ENCODE measurements at regions not wholly inside any gene's neighbourhood (a gene's known extent, or its start where the extent isn't known, plus 50 kb on each side); places are given as distances from the start of the nearest gene placed in this dataset.
"Not testable (repeated sequence)": the region's sequence is repeated elsewhere in the genome, so short reads cannot be mapped to it uniquely, and the experiment has no call there.

DNA sequence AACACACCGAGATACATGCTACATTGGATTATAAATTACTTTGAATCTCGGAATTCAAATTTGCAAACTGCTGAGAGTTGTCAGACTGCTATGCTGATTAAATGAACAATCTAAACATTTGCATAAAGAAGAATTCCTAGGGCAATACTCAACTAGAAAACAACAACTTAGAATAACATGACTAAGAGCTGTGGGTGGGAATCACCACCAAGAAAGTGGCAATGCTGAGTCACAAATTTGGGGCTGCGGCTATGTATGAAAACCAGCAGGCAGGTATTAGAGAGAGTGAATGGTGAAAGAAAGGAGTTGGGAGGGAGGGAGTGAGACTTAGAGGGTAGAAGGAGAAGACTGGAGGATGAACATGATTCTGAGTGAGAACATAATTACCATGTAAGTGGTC, 559.5 kb downstream of the PIK3C3 start:
- Histone ChIP-seq H3K27me3 (ENCODE audit: control insufficient read depth, insufficient read depth, low read length) (no peaks in the 10 kb centered on the region), H3K36me3 (ENCODE audit: control insufficient read depth, insufficient read depth, low read length) (no peaks in the 10 kb centered on the region), H3K27ac (ENCODE audit: low read depth, low read length) (no peak overlapping the region), H3K9me3 (ENCODE audit: control insufficient read depth, insufficient read depth, low read depth, low read length) (no peaks in the 10 kb centered on the region), H3K4me3 (ENCODE audit: low read depth, low read length) (no peak overlapping the region), H3K9ac (ENCODE audit: low read length) (no peak overlapping the region), H3K4me1 (ENCODE audit: control insufficient read depth, insufficient read depth, low read length) (no peaks in the 10 kb centered on the region)

DNA sequence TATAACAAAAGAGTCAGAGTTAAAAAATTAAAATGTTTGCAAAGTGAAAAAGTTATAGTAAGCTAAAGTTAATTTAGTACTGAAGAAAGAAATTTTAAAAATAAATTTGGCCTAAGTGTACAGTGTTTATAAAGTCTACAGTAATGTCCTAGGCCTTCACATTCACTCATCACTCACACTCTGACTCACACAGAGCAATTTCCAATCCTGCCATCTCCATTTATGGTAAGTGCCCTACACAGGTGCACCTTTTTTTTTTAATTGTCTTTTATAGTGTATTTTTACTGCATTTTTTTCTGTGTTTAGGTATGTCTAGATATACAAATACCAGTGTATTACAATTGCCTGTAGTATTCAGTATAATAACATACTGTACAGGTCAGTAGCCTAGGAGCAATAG, 562.9 kb downstream of the PIK3C3 start:
- no peak overlapping the region for H3K4me3 ChIP-seq (ENCODE audit: low read depth, low read length)
- no peaks in the 10 kb centered on the region for H3K36me3 ChIP-seq (ENCODE audit: control insufficient read depth, insufficient read depth, low read length)
- H3K27me3 ChIP-seq (ENCODE audit: control insufficient read depth, insufficient read depth, low read length) = no peaks in the 10 kb centered on the region
- H3K27ac ChIP-seq (ENCODE audit: low read depth, low read length) = no peak overlapping the region
- H3K9ac ChIP-seq (ENCODE audit: low read length) = no peak overlapping the region
- H3K4me1 ChIP-seq (ENCODE audit: control insufficient read depth, insufficient read depth, low read length) = no peaks in the 10 kb centered on the region
- H3K9me3 ChIP-seq (ENCODE audit: control insufficient read depth, insufficient read depth, low read depth, low read length) = no peaks in the 10 kb centered on the region

DNA sequence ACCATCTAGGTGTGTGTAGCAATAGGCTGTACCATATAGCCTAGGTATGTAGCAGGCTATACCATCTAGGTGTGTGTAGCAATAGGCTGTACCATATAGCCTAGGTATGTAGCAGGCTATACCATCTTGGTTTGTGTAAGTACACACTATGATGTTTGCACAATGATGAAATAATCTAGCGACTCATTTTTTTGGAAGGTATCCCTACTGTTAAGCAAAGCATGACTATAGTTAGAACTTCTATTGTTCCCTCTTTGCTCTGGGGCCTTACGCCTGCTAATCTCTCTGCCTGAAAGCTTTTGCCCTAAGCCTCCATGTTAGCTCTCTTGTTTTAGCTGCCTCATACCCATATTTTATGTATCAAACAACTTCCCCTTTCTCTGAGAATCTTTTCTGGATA, 563.3 kb downstream of the PIK3C3 start:
- not testable (repeated sequence) for H3K9me3 ChIP-seq (ENCODE audit: control insufficient read depth, insufficient read depth, low read depth, low read length); H3K36me3 ChIP-seq (ENCODE audit: control insufficient read depth, insufficient read depth, low read length); H3K4me1 ChIP-seq (ENCODE audit: control insufficient read depth, insufficient read depth, low read length); H3K9ac ChIP-seq (ENCODE audit: low read length); H3K27ac ChIP-seq (ENCODE audit: low read depth, low read length); H3K4me3 ChIP-seq (ENCODE audit: low read depth, low read length); H3K27me3 ChIP-seq (ENCODE audit: control insufficient read depth, insufficient read depth, low read length)

- no peak overlapping the region for H3K4me3 ChIP-seq (ENCODE audit: low read depth, low read length)
- H3K4me1 ChIP-seq (ENCODE audit: control insufficient read depth, insufficient read depth, low read length) = no peaks in the 10 kb centered on the region
- no peaks in the 10 kb centered on the region for H3K36me3 ChIP-seq (ENCODE audit: control insufficient read depth, insufficient read depth, low read length)
- H3K9ac ChIP-seq (ENCODE audit: low read length) = no peak overlapping the region
- H3K27me3 ChIP-seq (ENCODE audit: control insufficient read depth, insufficient read depth, low read length) = no peaks in the 10 kb centered on the region
- H3K9me3 ChIP-seq (ENCODE audit: control insufficient read depth, insufficient read depth, low read depth, low read length) = no peaks in the 10 kb centered on the region
- no peak overlapping the region for H3K27ac ChIP-seq (ENCODE audit: low read depth, low read length)
These were observed 565.1 kb downstream of the PIK3C3 start for GRCh38 chr18:42520138-42520537.

DNA sequence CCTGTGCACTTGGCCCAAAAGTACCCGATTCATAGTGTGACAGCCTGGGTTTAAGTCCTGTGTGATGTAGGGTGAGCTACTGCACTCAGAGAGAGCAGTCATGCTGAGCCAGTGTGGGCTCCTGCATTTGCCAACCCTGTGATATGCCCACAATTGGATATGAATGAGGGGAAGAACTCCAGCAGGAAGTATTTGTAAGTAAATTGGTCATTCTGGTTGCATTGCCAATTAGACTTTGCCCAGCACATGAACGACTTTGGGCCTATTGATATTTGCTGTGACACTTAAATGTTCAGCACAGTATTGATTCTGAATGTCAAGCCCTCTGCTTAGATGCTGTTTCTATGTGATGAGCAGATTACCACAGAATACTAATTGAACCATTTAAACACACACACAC, 570.9 kb downstream of the PIK3C3 start:
- Histone ChIP-seq H3K9ac (ENCODE audit: low read length) (no peak overlapping the region), H3K9me3 (ENCODE audit: control insufficient read depth, insufficient read depth, low read depth, low read length) (no peaks in the 10 kb centered on the region), H3K27ac (ENCODE audit: low read depth, low read length) (no peak overlapping the region), H3K27me3 (ENCODE audit: control insufficient read depth, insufficient read depth, low read length) (no peaks in the 10 kb centered on the region), H3K36me3 (ENCODE audit: control insufficient read depth, insufficient read depth, low read length) (no peaks in the 10 kb centered on the region), H3K4me3 (ENCODE audit: low read depth, low read length) (no peak overlapping the region), H3K4me1 (ENCODE audit: control insufficient read depth, insufficient read depth, low read length) (no peaks in the 10 kb centered on the region)

DNA sequence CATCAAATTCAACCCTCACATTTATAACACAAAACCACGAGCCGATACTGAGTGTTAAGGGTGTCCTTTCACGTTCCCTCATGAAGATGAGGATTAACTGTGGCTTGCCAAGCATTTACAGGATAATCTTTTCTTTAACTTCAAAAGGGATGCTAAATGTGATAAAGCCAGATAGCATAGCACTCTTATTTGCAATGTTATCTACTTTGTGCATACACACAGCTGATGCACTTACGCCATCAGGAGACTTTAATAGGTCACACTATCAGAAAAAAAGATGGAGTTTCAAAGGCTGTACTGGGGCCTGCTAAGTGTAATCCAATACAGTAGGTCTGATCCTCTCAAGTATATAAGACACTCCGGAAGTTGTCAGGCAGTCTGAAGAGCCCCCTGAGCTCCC, 572.7 kb downstream of the PIK3C3 start:
- H3K4me3 ChIP-seq (ENCODE audit: low read depth, low read length) = no peak overlapping the region
- no peaks in the 10 kb centered on the region for H3K36me3 ChIP-seq (ENCODE audit: control insufficient read depth, insufficient read depth, low read length)

GRCh38 chr18:42530276-42530675, 575.2 kb downstream of the PIK3C3 start:
- Histone ChIP-seq H3K9me3 (ENCODE audit: control insufficient read depth, insufficient read depth, low read depth, low read length) (no peaks in the 10 kb centered on the region), H3K9ac (ENCODE audit: low read length) (no peak overlapping the region), H3K36me3 (ENCODE audit: control insufficient read depth, insufficient read depth, low read length) (no peaks in the 10 kb centered on the region), H3K27ac (ENCODE audit: low read depth, low read length) (no peak overlapping the region), H3K27me3 (ENCODE audit: control insufficient read depth, insufficient read depth, low read length) (no peaks in the 10 kb centered on the region), H3K4me1 (ENCODE audit: control insufficient read depth, insufficient read depth, low read length) (no peaks in the 10 kb centered on the region; the same call in 1 of the 2 replicates), H3K4me3 (ENCODE audit: low read depth, low read length) (no peak overlapping the region)

More for the DNA sequence above, 572.7 kb downstream of the PIK3C3 start:
- no peaks in the 10 kb centered on the region for H3K27me3 ChIP-seq (ENCODE audit: control insufficient read depth, insufficient read depth, low read length)
- no peaks in the 10 kb centered on the region for H3K9me3 ChIP-seq (ENCODE audit: control insufficient read depth, insufficient read depth, low read depth, low read length)
- no peak overlapping the region for H3K27ac ChIP-seq (ENCODE audit: low read depth, low read length)
- no peak overlapping the region for H3K9ac ChIP-seq (ENCODE audit: low read length)
- H3K4me1 ChIP-seq (ENCODE audit: control insufficient read depth, insufficient read depth, low read length) = no peaks in the 10 kb centered on the region

DNA sequence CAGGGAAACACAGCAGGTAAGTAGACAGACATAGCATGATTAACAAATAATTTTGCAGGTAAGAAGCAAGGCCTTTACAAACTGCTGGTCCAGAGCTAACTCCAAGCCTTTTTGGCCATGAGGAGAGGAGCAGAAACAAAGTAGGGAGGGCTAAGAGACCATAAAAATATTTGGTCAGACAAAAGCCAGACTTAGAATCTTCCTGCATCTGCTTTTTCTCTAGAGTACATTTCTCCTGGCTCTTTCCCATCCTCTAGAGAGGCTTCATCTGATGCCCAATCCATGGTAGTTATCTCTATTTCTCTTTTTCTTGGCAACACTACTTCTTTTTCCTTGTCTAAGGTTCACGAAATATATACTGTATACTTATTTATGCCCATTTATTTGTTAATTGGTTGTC, 577.1 kb downstream of the PIK3C3 start:
- no peaks in the 10 kb centered on the region for H3K27me3 ChIP-seq (ENCODE audit: control insufficient read depth, insufficient read depth, low read length)

GRCh38 chr18:42533009-42533575, 578.1 kb downstream of the PIK3C3 start:
- Histone ChIP-seq H3K4me3 (ENCODE audit: low read depth, low read length) (no peak overlapping the region), H3K4me1 (ENCODE audit: control insufficient read depth, insufficient read depth, low read length) (no peaks in the 10 kb centered on the region; the same call in 1 of the 2 replicates), H3K36me3 (ENCODE audit: control insufficient read depth, insufficient read depth, low read length) (no peaks in the 10 kb centered on the region), H3K27ac (ENCODE audit: low read depth, low read length) (no peak overlapping the region), H3K9me3 (ENCODE audit: control insufficient read depth, insufficient read depth, low read depth, low read length) (no peaks in the 10 kb centered on the region), H3K9ac (ENCODE audit: low read length) (no peak overlapping the region), H3K27me3 (ENCODE audit: control insufficient read depth, insufficient read depth, low read length) (no peaks in the 10 kb centered on the region)

More for the DNA sequence above, 577.1 kb downstream of the PIK3C3 start:
- no peak overlapping the region for H3K4me3 ChIP-seq (ENCODE audit: low read depth, low read length)
- no peaks in the 10 kb centered on the region for H3K36me3 ChIP-seq (ENCODE audit: control insufficient read depth, insufficient read depth, low read length)
- H3K27ac ChIP-seq (ENCODE audit: low read depth, low read length) = no peak overlapping the region
- no peak overlapping the region for H3K9ac ChIP-seq (ENCODE audit: low read length)
- H3K9me3 ChIP-seq (ENCODE audit: control insufficient read depth, insufficient read depth, low read depth, low read length) = no peaks in the 10 kb centered on the region
- no peaks in the 10 kb centered on the region; the same call in 1 of the 2 replicates for H3K4me1 ChIP-seq (ENCODE audit: control insufficient read depth, insufficient read depth, low read length)

- Histone ChIP-seq H3K4me1 (ENCODE audit: control insufficient read depth, insufficient read depth, low read length) (no peaks in the 10 kb centered on the region; the same call in 1 of the 2 replicates), H3K4me3 (ENCODE audit: low read depth, low read length) (no peak overlapping the region), H3K27me3 (ENCODE audit: control insufficient read depth, insufficient read depth, low read length) (no peaks in the 10 kb centered on the region), H3K36me3 (ENCODE audit: control insufficient read depth, insufficient read depth, low read length) (no peaks in the 10 kb centered on the region), H3K9me3 (ENCODE audit: control insufficient read depth, insufficient read depth, low read depth, low read length) (no peaks in the 10 kb centered on the region), H3K27ac (ENCODE audit: low read depth, low read length) (no peak overlapping the region), H3K9ac (ENCODE audit: low read length) (no peak overlapping the region)
These were observed 578.6 kb downstream of the PIK3C3 start for GRCh38 chr18:42533616-42534015.

DNA sequence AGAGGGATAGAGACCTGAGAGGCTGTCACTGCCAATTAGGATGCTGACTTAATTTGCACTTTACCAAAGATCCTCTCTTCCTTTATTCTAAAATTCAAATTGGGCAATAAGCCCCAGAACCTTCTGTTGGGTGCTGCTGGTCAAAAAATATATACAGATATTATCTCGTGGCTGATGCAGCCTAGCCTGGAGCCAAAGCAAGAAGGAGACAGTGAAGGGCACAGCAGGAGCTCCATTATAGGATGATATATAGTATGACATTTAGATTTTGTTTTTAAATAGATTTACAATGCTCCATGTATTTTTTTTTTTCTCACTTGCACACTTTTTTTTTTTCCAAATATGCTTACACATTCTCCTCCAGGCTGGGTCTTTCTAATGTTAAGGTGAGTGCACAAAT, 579.3 kb downstream of the PIK3C3 start:
- no peaks in the 10 kb centered on the region for H3K9me3 ChIP-seq (ENCODE audit: control insufficient read depth, insufficient read depth, low read depth, low read length)
- no peak overlapping the region for H3K4me3 ChIP-seq (ENCODE audit: low read depth, low read length)
- no peak overlapping the region for H3K27ac ChIP-seq (ENCODE audit: low read depth, low read length)
- no peaks in the 10 kb centered on the region for H3K27me3 ChIP-seq (ENCODE audit: control insufficient read depth, insufficient read depth, low read length)
- H3K36me3 ChIP-seq (ENCODE audit: control insufficient read depth, insufficient read depth, low read length) = no peaks in the 10 kb centered on the region
- H3K4me1 ChIP-seq (ENCODE audit: control insufficient read depth, insufficient read depth, low read length) = no peaks in the 10 kb centered on the region; the same call in 1 of the 2 replicates
- H3K9ac ChIP-seq (ENCODE audit: low read length) = no peak overlapping the region

- Histone ChIP-seq H3K4me3 (ENCODE audit: low read depth, low read length) (no peak overlapping the region), H3K4me1 (ENCODE audit: control insufficient read depth, insufficient read depth, low read length) (no peaks in the 10 kb centered on the region; the same call in 1 of the 2 replicates), H3K36me3 (ENCODE audit: control insufficient read depth, insufficient read depth, low read length) (no peaks in the 10 kb centered on the region), H3K27ac (ENCODE audit: low read depth, low read length) (no peak overlapping the region), H3K9ac (ENCODE audit: low read length) (no peak overlapping the region), H3K27me3 (ENCODE audit: control insufficient read depth, insufficient read depth, low read length) (no peaks in the 10 kb centered on the region), H3K9me3 (ENCODE audit: control insufficient read depth, insufficient read depth, low read depth, low read length) (no peaks in the 10 kb centered on the region)
These were observed 579.0 kb downstream of the RIT2 start for GRCh38 chr18:42536442-42536841.
